GM12864 (cell line): ENCODE measurements at regions not wholly inside any gene's neighbourhood (a gene's known extent, or its start where the extent isn't known, plus 50 kb on each side); places are given as distances from the start of the nearest gene placed in this dataset.

ENCODE experiments used
- DNase-seq: peaks from one replicate; pipeline ENCODE4 v3.0.0-alpha.2; 2011; ENCODE audit warnings: low read depth
- H3K4me3 ChIP-seq: 2 replicates; pipeline ENCODE4 v1.5.1; 2011; ENCODE audit warnings: mild to moderate bottlenecking, low read depth, low read length, control low read depth
- TF ChIP-seq, protein P1 (sequence below): IDR thresholded peaks from 2 replicates; pipeline ENCODE4 v1.5.1; 2011; ENCODE audit warnings: low read depth, mild to moderate bottlenecking, moderate library complexity, low read length, control low read depth, inconsistent platforms; ENCODE audit errors: missing control alignments

DNA sequence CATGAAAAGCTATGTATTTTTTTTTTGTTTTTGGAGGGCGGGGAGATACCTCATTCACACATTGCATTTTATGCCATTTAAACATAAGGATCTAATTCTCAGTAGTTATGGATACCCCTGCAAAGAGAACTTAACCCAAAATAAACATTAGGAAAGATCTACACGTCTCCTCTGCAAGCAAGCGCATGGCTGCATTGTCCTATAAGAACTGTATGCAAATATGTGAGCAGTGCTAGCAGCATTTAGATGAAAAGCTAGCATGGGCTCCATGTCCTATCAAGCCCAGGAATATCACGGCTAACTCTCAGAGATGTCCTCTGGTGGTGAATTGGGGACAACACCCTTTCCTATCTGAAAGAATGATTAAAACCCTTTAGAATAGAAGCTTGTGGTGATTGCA is 292.8 kb downstream of the MEX3B start:
- H3K4me3 ChIP-seq, result no peak overlapping the region
- DNase-seq, result no peak
- TF ChIP-seq, protein P1, sequence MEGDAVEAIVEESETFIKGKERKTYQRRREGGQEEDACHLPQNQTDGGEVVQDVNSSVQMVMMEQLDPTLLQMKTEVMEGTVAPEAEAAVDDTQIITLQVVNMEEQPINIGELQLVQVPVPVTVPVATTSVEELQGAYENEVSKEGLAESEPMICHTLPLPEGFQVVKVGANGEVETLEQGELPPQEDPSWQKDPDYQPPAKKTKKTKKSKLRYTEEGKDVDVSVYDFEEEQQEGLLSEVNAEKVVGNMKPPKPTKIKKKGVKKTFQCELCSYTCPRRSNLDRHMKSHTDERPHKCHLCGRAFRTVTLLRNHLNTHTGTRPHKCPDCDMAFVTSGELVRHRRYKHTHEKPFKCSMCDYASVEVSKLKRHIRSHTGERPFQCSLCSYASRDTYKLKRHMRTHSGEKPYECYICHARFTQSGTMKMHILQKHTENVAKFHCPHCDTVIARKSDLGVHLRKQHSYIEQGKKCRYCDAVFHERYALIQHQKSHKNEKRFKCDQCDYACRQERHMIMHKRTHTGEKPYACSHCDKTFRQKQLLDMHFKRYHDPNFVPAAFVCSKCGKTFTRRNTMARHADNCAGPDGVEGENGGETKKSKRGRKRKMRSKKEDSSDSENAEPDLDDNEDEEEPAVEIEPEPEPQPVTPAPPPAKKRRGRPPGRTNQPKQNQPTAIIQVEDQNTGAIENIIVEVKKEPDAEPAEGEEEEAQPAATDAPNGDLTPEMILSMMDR, result no peak

DNA sequence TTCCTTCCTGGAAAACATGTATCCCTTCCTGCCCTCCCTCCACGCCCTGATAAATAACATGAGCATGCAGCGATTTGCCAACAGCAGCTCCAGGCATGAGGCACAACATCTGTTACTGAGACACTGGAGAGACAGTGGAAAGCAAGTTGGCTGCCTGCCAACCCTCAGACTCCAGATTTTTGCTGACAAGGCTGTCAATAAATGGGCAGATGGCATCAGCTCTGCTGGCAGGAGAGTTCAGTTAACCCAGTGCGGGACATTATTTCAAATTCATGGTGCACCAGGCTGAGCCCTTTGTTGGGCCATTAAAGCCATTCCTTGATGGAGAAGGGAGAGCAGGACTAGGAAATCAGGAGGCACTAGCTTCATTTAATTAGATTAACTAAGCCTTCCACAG is 293.3 kb downstream of the MEX3B start:
- DNase-seq, result no peak
- no peak overlapping the region for H3K4me3 ChIP-seq
- TF ChIP-seq, protein P1, result no peak

DNA sequence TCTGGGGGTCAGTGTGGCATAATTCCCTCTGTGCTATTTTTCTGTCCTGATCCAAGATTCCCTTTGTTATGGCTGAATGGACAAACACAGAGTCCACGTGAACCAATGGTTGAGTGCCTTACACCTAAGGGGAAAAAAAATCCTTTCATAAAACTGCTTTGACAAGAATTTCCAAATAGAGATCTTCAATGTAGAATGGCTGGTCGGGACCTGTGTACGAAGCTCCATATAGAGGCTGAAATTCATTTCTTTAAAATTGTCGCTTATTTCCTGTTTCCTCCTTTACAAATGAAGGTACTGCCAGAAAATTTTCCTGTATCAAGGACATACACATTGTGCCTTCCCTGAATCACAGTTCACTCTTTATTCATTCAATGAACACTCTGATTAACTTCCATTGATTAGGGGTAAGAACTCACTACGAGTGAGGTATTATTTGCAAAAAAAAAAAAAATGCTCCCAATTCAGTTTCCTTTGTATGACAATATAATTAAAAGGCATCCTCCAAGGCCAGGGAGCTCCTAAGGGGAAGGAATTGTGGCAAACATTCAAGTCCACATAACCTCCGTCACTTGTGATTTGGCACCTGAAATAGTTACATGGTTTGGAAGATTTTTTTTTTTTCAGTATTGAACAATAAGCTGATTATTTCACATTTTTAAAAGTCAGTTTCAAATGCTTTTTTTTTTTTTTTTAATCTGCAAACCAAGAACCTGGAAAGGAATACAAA is 293.8 kb downstream of the MEX3B start:
- no peak for DNase-seq
- no peak overlapping the region for H3K4me3 ChIP-seq
- TF ChIP-seq, protein P1, result no peak

DNA sequence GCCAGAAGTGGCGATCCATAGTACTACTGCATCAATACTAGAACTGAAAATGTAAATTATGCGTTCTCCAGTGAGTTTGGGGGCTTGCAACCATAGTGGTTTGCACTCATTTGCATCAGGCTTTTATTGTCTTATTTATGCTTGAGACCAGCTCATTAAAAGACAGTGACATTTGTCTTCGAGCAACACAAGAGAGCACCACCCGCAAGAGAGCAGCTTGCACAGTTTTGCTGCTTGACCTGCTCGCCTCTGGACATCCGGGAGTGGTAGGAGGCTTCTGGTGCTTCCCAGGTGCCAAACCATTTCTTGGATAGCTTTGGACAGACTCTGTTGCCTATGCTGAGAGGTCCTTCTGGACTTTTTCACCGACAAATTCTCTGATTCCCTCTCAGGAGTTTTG is 294.6 kb downstream of the MEX3B start:
- TF ChIP-seq, protein P1, result no peak
- H3K4me3 ChIP-seq, result no peak overlapping the region
- DNase-seq, result no peak

DNA sequence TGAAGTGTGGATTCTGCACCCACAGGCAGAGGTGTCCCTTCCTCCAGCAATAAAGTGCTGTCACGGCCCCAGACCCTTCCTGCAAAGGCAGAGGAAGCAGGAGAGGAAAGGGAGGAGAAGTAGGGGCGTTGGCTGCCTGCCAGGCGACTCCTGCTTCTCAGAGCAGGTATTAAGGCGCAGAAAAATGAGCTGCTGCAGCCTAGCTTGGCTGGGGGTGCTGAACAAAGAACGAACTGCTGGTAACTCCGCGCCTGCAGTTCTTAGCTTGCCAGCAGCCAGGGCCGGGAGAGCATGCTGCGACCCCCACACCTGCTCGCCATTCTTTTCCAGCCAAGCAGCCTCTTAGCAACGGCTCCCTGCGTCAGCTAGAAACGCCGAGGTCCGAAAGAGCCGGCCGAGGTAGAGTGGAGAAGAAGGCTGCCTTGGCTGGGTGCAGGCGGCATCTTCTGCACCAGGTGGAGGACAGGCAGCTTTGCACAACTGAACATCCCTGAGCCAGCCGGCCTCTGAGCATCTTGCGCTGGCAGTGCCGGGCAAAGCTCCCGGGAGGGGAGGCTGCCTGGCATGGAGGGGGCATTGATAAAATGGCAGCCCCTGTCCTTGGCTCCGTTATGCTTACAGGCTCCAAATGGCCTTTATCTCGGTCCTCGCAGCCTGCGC is 296.0 kb downstream of the MEX3B start:
- TF ChIP-seq, protein P1, result no peak
- DNase-seq, result no peak
- H3K4me3 ChIP-seq, result no peak overlapping the region

DNA sequence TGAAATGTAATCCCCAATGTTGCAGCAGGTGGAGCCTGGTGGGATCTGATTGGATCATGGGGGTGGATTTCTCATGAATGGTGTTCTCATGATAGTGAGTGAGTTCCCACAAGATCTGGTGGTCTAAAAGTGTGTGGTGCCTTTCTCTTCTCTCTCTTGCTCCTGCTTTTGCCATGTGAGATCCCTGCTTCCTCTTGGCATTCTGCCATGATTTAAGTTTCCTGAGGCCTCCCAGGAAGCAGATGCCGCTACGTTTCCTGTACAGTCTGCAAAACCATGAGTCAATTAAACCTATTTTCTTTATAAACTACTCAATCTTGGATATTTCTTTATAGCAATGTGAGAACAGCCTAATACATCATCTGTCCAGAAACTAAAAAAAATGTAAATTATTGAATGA is 298.3 kb downstream of the MEX3B start:
- TF ChIP-seq, protein P1, result no peak
- DNase-seq, result no peak
- H3K4me3 ChIP-seq, result no peak overlapping the region

DNA sequence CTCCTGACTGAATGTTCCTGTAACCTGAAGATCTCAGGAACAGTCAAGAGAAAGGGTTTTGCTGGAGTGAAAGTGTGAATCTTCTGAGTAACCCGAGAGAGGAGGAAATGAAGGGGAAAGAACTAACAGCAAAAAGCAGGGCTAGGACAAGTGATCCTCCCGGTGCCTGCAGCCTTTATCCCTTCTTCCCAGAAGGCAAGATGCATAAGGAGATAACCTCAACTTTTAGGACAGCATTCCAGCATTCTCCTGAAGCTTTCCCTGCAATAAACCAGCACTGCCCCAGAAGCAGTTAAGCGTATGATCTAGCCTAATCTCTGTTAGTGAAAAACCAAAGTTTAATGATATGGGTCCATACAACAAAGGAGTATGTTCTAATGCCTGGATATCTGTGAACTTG is 298.8 kb downstream of the MEX3B start:
- TF ChIP-seq, protein P1, result no peak
- DNase-seq, result no peak
- no peak overlapping the region for H3K4me3 ChIP-seq
